ENCODE measurements at regions not wholly inside any gene's neighbourhood (a gene's known extent, or its start where the extent isn't known, plus 50 kb on each side); places are given as distances from the start of the nearest gene placed in this dataset.

- DNase-seq (ENCODE audit: low read depth) = no peak
Measured at GRCh38 chr4:141403782-141404181, 183.1 kb downstream of the ZNF330 start.

GRCh38 chr4:141406237-141406636 is 185.5 kb downstream of the ZNF330 start:
- DNase-seq (ENCODE audit: low read depth) = no peak

DNA sequence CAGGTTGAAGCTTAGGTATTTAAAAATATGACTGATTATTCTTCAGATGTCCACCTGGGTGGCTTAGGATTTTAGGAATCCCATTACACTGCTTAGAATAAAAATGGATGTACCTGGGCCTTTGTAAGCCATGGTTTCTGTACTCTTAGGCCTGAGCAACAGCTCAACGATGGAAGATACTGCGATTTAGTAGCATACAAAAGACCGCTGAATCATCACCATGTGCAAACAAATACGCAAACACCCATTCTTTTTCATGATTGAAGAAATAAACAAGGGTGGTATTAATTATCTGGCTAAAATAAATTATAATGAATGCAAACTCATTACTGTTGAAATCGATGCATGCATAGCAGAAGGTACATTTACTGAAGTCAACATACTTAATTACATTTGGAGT is 188.9 kb downstream of the ZNF330 start:
- no peak for DNase-seq (ENCODE audit: low read depth)

- no peak for DNase-seq (ENCODE audit: low read depth)
Measured at GRCh38 chr4:141410839-141411238, 190.1 kb downstream of the ZNF330 start.

DNA sequence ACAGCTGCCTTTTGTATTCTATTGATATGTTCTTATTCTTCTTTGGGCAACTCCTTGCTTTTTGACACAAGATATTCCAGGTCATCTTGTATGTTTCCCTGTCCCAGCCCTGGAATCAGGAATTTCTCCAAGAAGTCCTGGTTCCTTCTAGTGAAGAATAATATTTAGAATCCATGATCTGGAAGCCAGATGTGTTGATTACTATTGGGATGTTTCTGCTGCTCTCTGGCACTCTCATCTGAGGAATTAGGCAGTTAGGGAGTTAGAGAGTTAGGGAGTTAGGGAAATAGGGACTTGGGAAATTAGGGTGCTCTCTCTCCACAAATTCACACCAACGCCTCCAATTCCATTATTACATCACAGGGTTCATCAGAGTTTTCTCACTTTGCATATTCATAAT is 191.2 kb downstream of the ZNF330 start:
- no peak for DNase-seq (ENCODE audit: low read depth)

DNA sequence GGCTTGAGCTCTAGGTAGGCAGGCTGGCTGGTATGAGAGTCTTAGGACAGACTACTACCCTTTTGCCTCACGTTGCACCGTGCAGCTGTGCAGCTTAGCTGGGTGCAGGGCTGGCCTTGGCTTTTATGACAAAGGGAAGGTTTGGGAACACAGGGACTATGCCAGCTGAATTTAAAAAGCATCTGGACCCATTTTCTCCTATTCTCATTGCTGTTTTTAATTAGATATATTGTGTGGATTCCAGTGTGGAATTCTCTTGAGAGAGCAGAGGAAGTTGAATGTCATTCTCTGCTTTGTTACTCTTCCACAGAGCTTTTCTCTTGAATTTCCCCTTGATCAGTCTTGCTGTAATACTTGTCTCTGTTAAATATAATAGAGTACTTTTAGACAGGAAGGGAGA is 192.7 kb downstream of the ZNF330 start:
- no peak for DNase-seq (ENCODE audit: low read depth)

- DNase-seq (ENCODE audit: low read depth) = no peak
Measured at GRCh38 chr4:141415651-141416050, 195.0 kb downstream of the ZNF330 start.

DNA sequence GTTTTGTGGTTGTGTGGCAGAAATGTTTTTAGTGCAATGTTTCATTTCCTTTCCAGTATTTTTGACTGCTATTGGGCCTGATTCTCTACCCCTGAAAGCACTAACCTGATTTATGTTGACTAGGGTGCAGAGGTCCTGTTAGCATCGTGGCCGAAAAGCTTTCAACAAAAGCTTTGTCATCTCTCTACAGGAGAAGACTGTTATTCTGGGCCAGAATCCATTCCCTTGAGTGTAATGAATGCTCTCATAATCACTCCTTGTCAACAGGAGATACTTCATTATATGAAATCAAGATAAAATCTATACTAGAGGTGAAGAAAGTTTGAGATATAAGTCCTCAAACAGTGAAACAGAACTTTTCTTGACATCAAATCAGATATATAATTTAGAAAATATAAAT is 195.5 kb downstream of the ZNF330 start:
- DNase-seq (ENCODE audit: low read depth) = no peak

DNA sequence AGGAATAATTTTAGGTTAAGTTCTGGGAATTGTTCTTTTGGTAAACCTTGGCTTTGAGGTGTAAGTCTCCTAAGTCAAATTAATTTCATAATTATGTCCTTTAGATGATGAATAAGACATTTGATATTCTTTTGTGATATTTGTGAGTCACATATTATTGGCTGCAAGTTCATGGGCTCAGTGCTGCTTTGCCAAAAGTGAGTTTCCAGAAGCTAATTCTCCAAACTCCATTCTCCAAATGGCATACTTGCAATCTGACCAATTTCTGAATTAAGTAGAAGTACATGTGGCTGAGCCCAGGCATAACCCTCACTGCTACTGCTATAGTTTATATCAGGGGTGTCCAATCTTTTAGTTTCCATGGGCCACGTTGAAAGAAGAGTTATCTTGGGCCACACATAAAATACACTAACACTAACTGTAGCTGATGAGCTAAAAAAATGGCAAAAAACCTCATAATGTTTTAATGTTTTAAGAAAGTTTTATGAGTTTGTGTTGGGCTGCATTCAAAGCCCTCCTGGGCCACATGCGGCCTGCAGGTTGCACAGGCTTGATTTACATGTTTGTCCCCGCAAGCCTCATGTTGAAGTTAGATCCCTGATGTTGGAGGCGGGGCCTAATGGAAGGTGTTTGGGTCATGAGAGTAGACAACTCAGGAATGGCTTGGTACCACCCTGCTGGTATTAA is 196.1 kb downstream of the ZNF330 start:
- DNase-seq (ENCODE audit: low read depth) = no peak

DNA sequence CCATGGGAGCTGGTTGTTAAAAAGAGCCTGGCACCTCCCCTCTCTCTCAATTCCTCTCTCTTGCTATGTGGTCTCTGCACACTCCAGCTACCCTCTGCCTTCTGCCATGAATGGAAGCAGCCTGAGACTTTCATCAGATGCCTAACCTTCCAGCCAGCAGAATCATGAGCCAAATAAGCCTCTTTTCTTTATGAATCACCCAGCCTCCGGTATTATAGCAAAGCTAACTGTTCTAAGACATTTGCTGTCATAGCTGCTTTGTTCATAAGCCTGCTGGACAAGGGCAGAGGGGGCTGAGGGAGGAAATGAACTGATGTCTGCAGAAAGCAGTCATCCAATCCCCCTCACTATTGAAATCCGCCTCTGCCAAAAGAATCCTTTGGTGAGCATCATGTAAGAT is 196.7 kb downstream of the ZNF330 start:
- no peak for DNase-seq (ENCODE audit: low read depth)

DNA sequence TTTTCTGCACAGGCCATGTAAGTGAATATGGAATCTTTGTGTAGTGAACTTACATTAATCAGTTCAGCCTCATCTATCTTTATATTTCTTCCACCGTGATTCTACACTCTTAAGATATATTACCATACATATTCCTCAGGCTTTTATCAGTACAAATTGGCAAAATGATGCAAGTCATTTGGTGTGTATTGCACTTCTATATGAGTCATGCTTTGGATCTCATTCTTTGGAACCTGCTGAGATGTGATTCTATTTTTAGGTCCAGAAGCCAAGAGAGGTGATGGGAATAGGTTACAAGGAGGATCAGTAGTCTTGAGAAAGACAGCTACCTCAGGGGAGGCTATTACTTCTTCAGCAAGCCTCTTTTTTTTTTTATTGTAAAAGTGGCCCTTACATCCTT is 204.4 kb downstream of the ZNF330 start:
- no peak for DNase-seq (ENCODE audit: low read depth)

- no peak for DNase-seq (ENCODE audit: low read depth)
Measured at GRCh38 chr4:141427726-141428296, 207.1 kb downstream of the ZNF330 start.

DNA sequence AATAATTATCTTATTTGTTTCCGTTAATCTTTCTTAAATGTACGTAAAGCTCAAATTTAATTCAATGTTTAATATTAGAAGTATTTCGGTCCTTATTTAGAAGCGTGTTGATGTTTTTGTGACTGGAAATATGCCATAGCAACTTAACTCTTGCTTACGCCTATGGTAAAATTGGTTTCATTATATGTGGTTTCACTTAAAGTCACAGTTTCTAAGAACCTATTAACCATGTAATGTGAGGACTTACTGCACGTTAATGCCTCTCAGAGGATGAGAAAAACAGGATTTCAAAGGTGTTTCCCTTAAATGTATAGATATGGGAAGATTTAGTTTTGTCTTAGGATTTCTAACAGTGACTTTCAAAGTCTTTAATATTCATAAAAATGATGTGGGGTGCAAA is 206.4 kb upstream of the IL15 start:
- DNase-seq (ENCODE audit: low read depth) = no peak

DNA sequence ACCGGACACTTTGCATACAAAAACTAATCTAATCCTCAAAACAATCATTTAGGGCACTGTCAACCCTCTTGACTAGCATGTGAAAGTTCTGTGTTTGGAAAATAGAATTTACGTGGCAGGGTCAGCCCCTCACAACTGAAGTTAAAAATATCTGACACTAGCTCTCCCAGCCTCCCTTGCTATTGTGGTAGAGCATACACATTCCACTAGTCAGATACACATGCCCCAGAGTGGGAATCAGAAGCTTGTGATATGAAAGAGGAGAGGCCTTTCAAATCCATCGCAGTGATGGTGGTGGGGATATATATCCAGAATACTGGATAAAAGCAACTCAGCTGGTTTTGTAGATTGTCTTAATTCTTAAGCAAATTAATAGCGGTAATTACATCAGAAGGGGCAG is 205.7 kb upstream of the IL15 start:
- DNase-seq (ENCODE audit: low read depth) = no peak

GRCh38 chr4:141432000-141432712 is 204.2 kb upstream of the IL15 start:
- no peak for DNase-seq (ENCODE audit: low read depth)

DNA sequence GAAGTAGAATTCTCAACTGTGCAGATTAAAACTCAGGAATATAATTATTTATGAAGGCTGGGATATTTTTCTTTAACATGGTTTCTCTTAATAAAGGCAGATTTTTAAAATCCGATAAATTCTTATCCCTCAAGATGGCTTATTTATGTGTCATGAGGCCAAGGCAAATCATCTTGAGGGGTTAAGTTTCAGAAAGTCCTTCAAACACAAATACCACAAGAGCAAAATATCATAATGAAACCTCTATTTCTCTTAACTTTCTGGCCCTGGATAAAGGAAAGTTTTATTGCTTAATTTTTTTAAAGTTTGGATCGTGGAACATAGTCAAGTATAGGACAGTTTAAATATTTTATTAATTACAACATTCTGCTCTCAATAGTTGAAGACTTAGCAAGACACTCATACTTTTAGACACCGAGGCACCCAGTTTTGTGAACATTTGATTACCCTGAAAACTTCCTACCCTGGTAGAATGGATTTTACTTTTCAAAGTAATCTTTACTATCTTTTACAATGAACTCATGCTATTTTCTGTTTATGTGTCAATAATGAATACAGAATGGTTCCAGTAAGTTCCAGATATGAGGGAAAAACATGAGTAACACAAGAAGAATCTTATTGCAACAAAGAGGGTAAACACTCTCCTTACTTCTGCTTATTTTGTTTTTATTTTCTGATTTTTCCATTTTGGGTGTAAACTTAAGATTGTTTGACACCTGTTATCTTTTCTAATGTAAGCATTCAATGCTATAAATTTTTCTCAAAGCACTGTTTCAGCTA is 200.7 kb upstream of the IL15 start:
- no peak for DNase-seq (ENCODE audit: low read depth)

DNA sequence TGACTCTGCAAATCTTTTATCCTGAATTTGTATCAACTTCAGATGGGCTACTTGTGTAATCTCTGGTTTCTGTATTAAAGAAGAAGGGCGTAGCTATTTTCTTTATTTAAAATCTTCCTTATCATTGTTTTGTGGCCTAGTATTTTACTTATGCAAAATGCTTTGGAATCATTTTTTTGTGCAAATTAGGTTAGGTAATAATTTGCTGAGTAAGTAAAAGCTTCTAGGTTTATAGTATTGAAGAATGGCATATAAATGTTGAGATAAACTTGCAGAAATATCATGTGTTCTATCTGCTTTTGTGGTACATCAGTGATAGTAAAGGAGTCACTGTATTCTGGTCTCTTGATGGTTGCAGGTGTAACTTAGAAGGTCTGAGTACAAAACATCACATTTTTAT is 197.2 kb upstream of the IL15 start:
- no peak for DNase-seq (ENCODE audit: low read depth)

DNA sequence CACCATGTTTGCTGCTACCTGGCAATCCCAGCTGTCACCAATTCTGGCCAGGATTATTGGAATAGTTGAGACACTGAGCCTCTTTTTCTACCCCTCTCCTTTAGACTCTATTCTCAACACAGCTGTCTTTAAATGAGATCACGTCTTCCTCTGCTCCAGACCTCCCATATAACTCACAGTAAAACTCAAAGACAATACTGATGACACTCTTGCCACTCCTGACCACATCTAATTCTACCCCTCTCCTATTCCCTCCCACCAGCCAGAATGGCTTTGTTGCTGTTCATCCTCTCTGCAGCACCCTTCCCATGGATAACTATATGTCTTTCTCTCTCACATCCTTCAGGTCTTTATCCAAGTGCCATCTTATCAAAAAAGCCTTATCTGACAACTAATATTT is 188.6 kb upstream of the IL15 start:
- no peak for DNase-seq (ENCODE audit: low read depth)

DNA sequence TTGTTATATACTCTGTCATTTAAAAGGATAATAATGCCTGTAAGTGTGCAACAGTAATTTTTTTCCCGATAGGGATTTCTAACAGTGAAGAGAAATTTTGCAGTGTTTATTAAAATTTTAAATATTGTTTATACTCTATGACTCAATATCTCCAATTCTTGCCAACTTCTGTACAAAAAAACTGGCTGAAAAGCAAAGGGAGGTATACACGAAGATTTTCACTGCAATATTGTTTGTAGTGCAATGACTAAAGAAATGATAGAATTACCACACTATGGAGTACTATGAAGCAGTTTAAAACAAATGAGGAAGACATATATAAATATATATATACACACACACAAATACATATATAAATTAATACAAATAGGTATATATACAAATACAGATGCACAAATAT is 187.9 kb upstream of the IL15 start:
- DNase-seq (ENCODE audit: low read depth) = no peak

DNA sequence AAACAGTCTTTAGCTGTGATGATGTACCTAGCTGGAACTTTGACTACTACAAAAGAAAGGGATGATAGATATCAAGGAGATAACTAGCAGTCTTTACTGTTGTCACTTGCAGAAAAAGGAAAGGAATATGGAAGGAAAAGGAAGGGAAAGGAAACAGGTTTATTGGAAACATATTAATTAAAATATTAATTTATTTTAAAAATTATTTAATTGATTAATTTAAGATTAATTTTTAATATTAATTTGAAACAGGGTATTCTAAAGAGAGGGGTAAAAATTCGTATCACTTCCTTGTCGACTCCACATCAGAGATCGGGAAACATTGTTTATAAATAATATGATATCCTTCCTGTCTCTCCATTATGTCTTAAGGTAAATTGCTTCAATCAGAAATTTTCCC is 186.5 kb upstream of the IL15 start:
- DNase-seq (ENCODE audit: low read depth) = no peak

GRCh38 chr4:141455651-141456050 is 180.7 kb upstream of the IL15 start:
- no peak for DNase-seq (ENCODE audit: low read depth)

- no peak for DNase-seq (ENCODE audit: low read depth)
Measured at GRCh38 chr4:141457653-141458052, 178.7 kb upstream of the IL15 start.

DNA sequence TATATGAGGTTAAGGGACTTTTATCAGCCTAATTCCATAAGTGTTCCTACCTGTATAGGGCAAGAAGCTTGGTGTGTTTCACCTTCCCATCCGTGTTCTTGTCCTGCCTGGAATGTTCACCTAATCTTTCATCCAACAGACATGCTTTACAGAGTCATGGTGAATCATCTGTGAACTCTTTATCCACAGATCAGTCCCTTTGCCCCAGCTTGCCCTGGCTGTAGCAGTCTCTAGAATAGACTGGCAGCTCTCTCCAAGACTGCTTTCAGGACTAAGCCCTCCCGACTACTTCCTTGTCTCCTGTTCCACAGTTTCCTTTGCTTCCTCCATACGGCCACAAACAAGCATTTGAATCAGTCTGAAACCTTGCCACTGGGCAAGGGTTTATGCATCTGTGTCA is 177.9 kb upstream of the IL15 start:
- peak; percentile 22 for DNase-seq (ENCODE audit: low read depth)
